22Rv1 (cell line): ENCODE measurements at regions not wholly inside any gene's neighbourhood (a gene's known extent, or its start where the extent isn't known, plus 50 kb on each side); places are given as distances from the start of the nearest gene placed in this dataset.
"Not testable (repeated sequence)": the region's sequence is repeated elsewhere in the genome, so short reads cannot be mapped to it uniquely, and the experiment has no call there.

ENCODE experiments used
- ZFX ChIP-seq: fragments of 450-650 bp; IDR thresholded peaks from 2 replicates; pipeline ENCODE4 v1.6.1; 2017; ENCODE audit warnings: antibody characterized with exemption, borderline replicate concordance
- TF ChIP-seq, protein P1 (sequence below): fragments of 450-650 bp; IDR thresholded peaks from 2 replicates; pipeline ENCODE4 v1.5.1; 2017; ENCODE audit warnings: mild to moderate bottlenecking

DNA sequence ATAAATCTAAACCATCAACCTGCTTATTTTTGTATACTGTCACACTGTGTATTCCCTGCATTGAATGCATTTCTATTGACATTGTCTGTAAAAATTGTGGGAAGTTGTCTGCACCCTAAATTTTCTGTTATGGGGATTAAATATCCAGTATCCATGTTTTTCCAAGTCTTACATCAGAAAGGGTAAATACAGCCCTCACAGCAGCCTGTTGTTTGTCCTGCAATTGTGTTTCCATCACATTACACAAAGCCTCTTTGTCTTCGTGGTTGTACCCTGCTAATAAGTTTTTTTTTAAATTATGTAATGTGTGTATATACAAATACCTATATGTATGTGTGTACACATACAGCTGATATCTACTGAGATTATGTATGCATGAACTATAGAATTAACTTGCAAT is 109.2 kb upstream of the PTPN20 start:
- TF ChIP-seq, protein P1, sequence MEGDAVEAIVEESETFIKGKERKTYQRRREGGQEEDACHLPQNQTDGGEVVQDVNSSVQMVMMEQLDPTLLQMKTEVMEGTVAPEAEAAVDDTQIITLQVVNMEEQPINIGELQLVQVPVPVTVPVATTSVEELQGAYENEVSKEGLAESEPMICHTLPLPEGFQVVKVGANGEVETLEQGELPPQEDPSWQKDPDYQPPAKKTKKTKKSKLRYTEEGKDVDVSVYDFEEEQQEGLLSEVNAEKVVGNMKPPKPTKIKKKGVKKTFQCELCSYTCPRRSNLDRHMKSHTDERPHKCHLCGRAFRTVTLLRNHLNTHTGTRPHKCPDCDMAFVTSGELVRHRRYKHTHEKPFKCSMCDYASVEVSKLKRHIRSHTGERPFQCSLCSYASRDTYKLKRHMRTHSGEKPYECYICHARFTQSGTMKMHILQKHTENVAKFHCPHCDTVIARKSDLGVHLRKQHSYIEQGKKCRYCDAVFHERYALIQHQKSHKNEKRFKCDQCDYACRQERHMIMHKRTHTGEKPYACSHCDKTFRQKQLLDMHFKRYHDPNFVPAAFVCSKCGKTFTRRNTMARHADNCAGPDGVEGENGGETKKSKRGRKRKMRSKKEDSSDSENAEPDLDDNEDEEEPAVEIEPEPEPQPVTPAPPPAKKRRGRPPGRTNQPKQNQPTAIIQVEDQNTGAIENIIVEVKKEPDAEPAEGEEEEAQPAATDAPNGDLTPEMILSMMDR, result not testable (repeated sequence)
- not testable (repeated sequence) for TF ChIP-seq ZFX
